MM.1S (cell line): ENCODE measurements at regions not wholly inside any gene's neighbourhood (a gene's known extent, or its start where the extent isn't known, plus 50 kb on each side); places are given as distances from the start of the nearest gene placed in this dataset.

ENCODE experiments used
- DNase-seq: peaks from one replicate; pipeline ENCODE4 v3.0.0-alpha.2; 2015
- H2AFZ ChIP-seq: fragments of 300-600 bp; sonication (generic); 2 replicates; pipeline ENCODE4 v1.6.0; 2016; ENCODE audit warnings: antibody characterized with exemption, low read length
- H3F3A ChIP-seq: fragments of 300-600 bp; sonication (generic); 2 replicates; pipeline ENCODE4 v1.6.1; 2016; ENCODE audit warnings: mild to moderate bottlenecking, antibody characterized with exemption, low read length, moderate library complexity, mixed read lengths; ENCODE audit not compliant: insufficient read depth
- H3K27ac ChIP-seq: fragments of 300-600 bp; sonication (generic); 2 replicates; pipeline ENCODE4 v1.5.1; 2016; ENCODE audit warnings: mild to moderate bottlenecking, low read length
- H3K27me3 ChIP-seq: fragments of 300-600 bp; sonication (generic); replicated peaks from 2 replicates; pipeline ENCODE4 v1.6.0; 2016; ENCODE audit warnings: low read length; ENCODE audit not compliant: insufficient read depth
- H3K36me3 ChIP-seq: fragments of 300-600 bp; sonication (generic); replicated peaks from 2 replicates; pipeline ENCODE4 v1.6.1; 2016; ENCODE audit warnings: mild to moderate bottlenecking, low read length, mixed read lengths; ENCODE audit not compliant: insufficient read depth
- H3K4me1 ChIP-seq: fragments of 300-600 bp; sonication (generic); 2 replicates; pipeline ENCODE4 v1.6.1; 2016; ENCODE audit warnings: low read length, mixed read lengths
- H3K4me2 ChIP-seq: fragments of 300-600 bp; sonication (generic); 2 replicates; pipeline ENCODE4 v1.6.0; 2016; ENCODE audit warnings: low read depth, low read length
- H3K4me3 ChIP-seq: fragments of 300-600 bp; sonication (generic); 2 replicates; pipeline ENCODE4 v1.5.1; 2016; ENCODE audit warnings: low read length, mixed read lengths
- H3K79me2 ChIP-seq: fragments of 300-600 bp; sonication (generic); 2 replicates; pipeline ENCODE4 v1.6.1; 2016; ENCODE audit warnings: mixed run types, low read length, mixed read lengths
- H3K9ac ChIP-seq: fragments of 300-600 bp; sonication (generic); 2 replicates; pipeline ENCODE4 v1.6.1; 2016; ENCODE audit warnings: low read length, mixed read lengths
- H3K9me2 ChIP-seq: fragments of 300-600 bp; sonication (generic); replicated peaks from 2 replicates; pipeline ENCODE4 v1.6.1; 2016; ENCODE audit warnings: mild to moderate bottlenecking, low read length, mixed read lengths; ENCODE audit not compliant: insufficient read depth
- H3K9me3 ChIP-seq: fragments of 300-600 bp; sonication (generic); replicated peaks from 2 replicates; pipeline ENCODE4 v1.6.1; 2016; ENCODE audit warnings: mild to moderate bottlenecking, low read length, mixed read lengths; ENCODE audit not compliant: insufficient read depth
- H4K20me1 ChIP-seq: fragments of 300-600 bp; sonication (generic); 2 replicates; pipeline ENCODE4 v1.6.1; 2016; ENCODE audit warnings: mild to moderate bottlenecking, low read length, moderate library complexity, mixed read lengths; ENCODE audit not compliant: insufficient read depth
- CTCF ChIP-seq: fragments of 300-600 bp; sonication (generic); IDR thresholded peaks from 2 replicates; pipeline ENCODE4 v1.5.1; 2016; ENCODE audit warnings: antibody characterized with exemption, low read length, mixed read lengths
- EZH2 ChIP-seq: fragments of 300-600 bp; sonication (generic); optimal IDR thresholded peaks from 2 replicates; pipeline ENCODE3; 2017; ENCODE audit warnings: low read depth, mild to moderate bottlenecking, antibody characterized with exemption, low read length, mixed read lengths
- EZH2phosphoT487 ChIP-seq: fragments of 300-600 bp; sonication (generic); IDR thresholded peaks from 2 replicates; pipeline ENCODE4 v1.6.1; 2018; ENCODE audit warnings: antibody characterized with exemption, low read length

- Histone ChIP-seq H3K9me2 (no peaks in the 10 kb centered on the region), H3K27ac (no peak overlapping the region), H3K4me2 (no peak overlapping the region), H3K27me3 (no peaks in the 10 kb centered on the region), H2AFZ (no peak overlapping the region), H3K36me3 (no peaks in the 10 kb centered on the region), H3K4me3 (no peak overlapping the region), H3F3A (no peaks in the 10 kb centered on the region), H3K9me3 (no peaks in the 10 kb centered on the region), H3K9ac (no peak overlapping the region), H4K20me1 (no peaks in the 10 kb centered on the region), H3K4me1 (no peaks in the 10 kb centered on the region), H3K79me2 (no peaks in the 10 kb centered on the region)
- no peak for TF ChIP-seq EZH2phosphoT487
- TF ChIP-seq EZH2: no peak
- no peak for TF ChIP-seq CTCF
- no peak for DNase-seq
Observed at GRCh38 chr6:120774275-120774674, 560.0 kb downstream of the TBC1D32 start.

GRCh38 chr6:120771019-120771418 is 563.3 kb downstream of the TBC1D32 start:
- no peak overlapping the region for H3K27ac ChIP-seq
- H3K4me3 ChIP-seq: no peak overlapping the region
- no peaks in the 10 kb centered on the region for H3K27me3 ChIP-seq
- no peak for TF ChIP-seq EZH2
- no peak for TF ChIP-seq CTCF
- TF ChIP-seq EZH2phosphoT487: no peak
- H3K79me2 ChIP-seq: no peaks in the 10 kb centered on the region
- no peaks in the 10 kb centered on the region for H3K9me2 ChIP-seq
- H2AFZ ChIP-seq: no peak overlapping the region
- no peaks in the 10 kb centered on the region for H3K4me1 ChIP-seq
- no peaks in the 10 kb centered on the region for H3K9me3 ChIP-seq
- H3K9ac ChIP-seq: no peak overlapping the region
- H3K36me3 ChIP-seq: no peaks in the 10 kb centered on the region
- no peak for DNase-seq
- no peaks in the 10 kb centered on the region for H4K20me1 ChIP-seq
- no peak overlapping the region for H3K4me2 ChIP-seq
- no peaks in the 10 kb centered on the region for H3F3A ChIP-seq

GRCh38 chr6:120764312-120764711 is 570.0 kb downstream of the TBC1D32 start:
- H3F3A ChIP-seq: no peaks in the 10 kb centered on the region
- H3K9ac ChIP-seq: no peak overlapping the region
- no peaks in the 10 kb centered on the region for H3K9me2 ChIP-seq
- no peak for DNase-seq
- no peak overlapping the region for H3K27ac ChIP-seq
- H3K4me3 ChIP-seq: no peak overlapping the region
- no peak overlapping the region for H3K4me2 ChIP-seq
- no peaks in the 10 kb centered on the region for H3K4me1 ChIP-seq
- no peaks in the 10 kb centered on the region for H4K20me1 ChIP-seq
- H3K9me3 ChIP-seq: no peaks in the 10 kb centered on the region
- no peak for TF ChIP-seq EZH2
- TF ChIP-seq CTCF: no peak
- TF ChIP-seq EZH2phosphoT487: no peak
- no peaks in the 10 kb centered on the region for H3K36me3 ChIP-seq
- no peaks in the 10 kb centered on the region for H3K79me2 ChIP-seq
- no peaks in the 10 kb centered on the region for H3K27me3 ChIP-seq
- H2AFZ ChIP-seq: no peak overlapping the region
